ENCODE measurements at regions not wholly inside any gene's neighbourhood (a gene's known extent, or its start where the extent isn't known, plus 50 kb on each side); places are given as distances from the start of the nearest gene placed in this dataset.

GRCh38 chr4:105061731-105062130 lies 84.9 kb upstream of the TET2 start:
- Histone ChIP-seq H3K27ac (ENCODE audit: extremely low read depth, low read depth, low read length) (no peak overlapping the region), H3K36me3 (ENCODE audit: control insufficient read depth in 2 of 2, insufficient read depth in 1 of 2, low read length in 2 of 2) (no peaks in the 10 kb centered on the region), H3K4me3 (ENCODE audit: low read depth, low read length) (no peak overlapping the region), H3K9me3 (ENCODE audit: control insufficient read depth, insufficient read depth, low read depth, low read length) (no peaks in the 10 kb centered on the region), H3K4me1 (ENCODE audit: control insufficient read depth, insufficient read depth, low read length) (no peaks in the 10 kb centered on the region)
- TF ChIP-seq ZNF362 (tag by site-specific recombination; IDR thresholded peaks at IDR 0.05) (no peak), CTCF (tag by site-specific recombination; IDR thresholded peaks at IDR 0.05) (no peak), TSHZ1 (tag by site-specific recombination; IDR thresholded peaks at IDR 0.05; ENCODE audit: borderline replicate concordance) (no peak), ZNF549 (tag by site-specific recombination; IDR thresholded peaks at IDR 0.05) (no peak), ZNF433 (tag by site-specific recombination; IDR thresholded peaks at IDR 0.05; ENCODE audit: low read depth) (no peak), ZNF677 (tag by site-specific recombination; IDR thresholded peaks at IDR 0.05) (no peak), ZNF335 (tag by site-specific recombination; conservative IDR thresholded peaks at IDR 0.05) (no peak), EGR2 (tag by site-specific recombination; IDR thresholded peaks at IDR 0.05; ENCODE audit: low read depth) (no peak), TCF7L2 (IDR thresholded peaks at IDR 0.05; ENCODE audit: borderline replicate concordance, low read depth, low read length) (no peak), IKZF3 (tag by site-specific recombination; IDR thresholded peaks at IDR 0.05) (no peak), ZBTB21 (tag by site-specific recombination; IDR thresholded peaks at IDR 0.05) (no peak), ZNF23 (tag by site-specific recombination; IDR thresholded peaks at IDR 0.05; ENCODE audit: borderline replicate concordance) (no peak), ZIC2 (tag by site-specific recombination; IDR thresholded peaks at IDR 0.05) (no peak), ZFP37 (tag by site-specific recombination; IDR thresholded peaks at IDR 0.05) (no peak), BCL11B (tag by site-specific recombination; IDR thresholded peaks at IDR 0.05; ENCODE audit: low read depth) (no peak), ZNF280C (tag by site-specific recombination; IDR thresholded peaks at IDR 0.05) (no peak), ZNF138 (tag by site-specific recombination; IDR thresholded peaks at IDR 0.05; ENCODE audit: borderline replicate concordance) (no peak), PBX3 (CRISPR knock-in tag; IDR thresholded peaks at IDR 0.05) (no peak), MYNN (tag by site-specific recombination; IDR thresholded peaks at IDR 0.05; ENCODE audit: borderline replicate concordance) (no peak), ZBTB49 (tag by site-specific recombination; IDR thresholded peaks at IDR 0.05; ENCODE audit: low read depth) (no peak)
- ChIA-PET POLR2A (no interaction called here), CTCF (no interaction called here)

Data from HEK293 (cell line).